ENCODE measurements at regions not wholly inside any gene's neighbourhood (a gene's known extent, or its start where the extent isn't known, plus 50 kb on each side); places are given as distances from the start of the nearest gene placed in this dataset.

GRCh38 chr4:8741513-8742226 lies 130.0 kb downstream of the HMX1 start:
- no peak overlapping the region for H3K4me3 ChIP-seq (replicated peaks in 1 of 2; ENCODE audit: low read depth in 2 of 2, low read length in 2 of 2)
- no peak for DNase-seq (ENCODE audit: low read depth in 2 of 2)
- TF ChIP-seq CTCF (IDR thresholded peaks at IDR 0.05; ENCODE audit: low read depth, low read length) = no peak

GRCh38 chr4:8740666-8741395 lies 130.8 kb downstream of the HMX1 start:
- H3K4me3 ChIP-seq (replicated peaks in 1 of 2; ENCODE audit: low read depth in 2 of 2, low read length in 2 of 2) = no peak overlapping the region
- DNase-seq (ENCODE audit: low read depth in 2 of 2) = no peak
- TF ChIP-seq CTCF (IDR thresholded peaks at IDR 0.05; ENCODE audit: low read depth, low read length) = no peak

- TF ChIP-seq CTCF (IDR thresholded peaks at IDR 0.05; ENCODE audit: low read depth, low read length) = no peak
- no peak for DNase-seq (ENCODE audit: low read depth in 2 of 2)
- H3K4me3 ChIP-seq (replicated peaks in 1 of 2; ENCODE audit: low read depth in 2 of 2, low read length in 2 of 2) = no peak overlapping the region
Measured at GRCh38 chr4:8739820-8740665, 131.6 kb downstream of the HMX1 start.

- no peak for DNase-seq (ENCODE audit: low read depth in 2 of 2)
- TF ChIP-seq CTCF (IDR thresholded peaks at IDR 0.05; ENCODE audit: low read depth, low read length) = no peak
- H3K4me3 ChIP-seq (replicated peaks in 1 of 2; ENCODE audit: low read depth in 2 of 2, low read length in 2 of 2) = no peak overlapping the region
Measured at GRCh38 chr4:8739317-8739716, 132.3 kb downstream of the HMX1 start.

- TF ChIP-seq CTCF (IDR thresholded peaks at IDR 0.05; ENCODE audit: low read depth, low read length) = no peak
- DNase-seq (ENCODE audit: low read depth in 2 of 2) = no peak
Measured at GRCh38 chr4:8738471-8738931, 133.1 kb downstream of the HMX1 start.

GRCh38 chr4:8737601-8738279 lies 133.9 kb downstream of the HMX1 start:
- TF ChIP-seq CTCF (IDR thresholded peaks at IDR 0.05; ENCODE audit: low read depth, low read length) = no peak
- no peak for DNase-seq (ENCODE audit: low read depth in 2 of 2)
- H3K4me3 ChIP-seq (replicated peaks in 1 of 2; ENCODE audit: low read depth in 2 of 2, low read length in 2 of 2) = no peak overlapping the region

More at GRCh38 chr4:8738471-8738931, 133.1 kb downstream of the HMX1 start:
- no peak overlapping the region for H3K4me3 ChIP-seq (replicated peaks in 1 of 2; ENCODE audit: low read depth in 2 of 2, low read length in 2 of 2)

Data from cardiac fibroblast (primary cell).